Fibroblast of villous mesenchyme (primary cell): ENCODE measurements at regions not wholly inside any gene's neighbourhood (a gene's known extent, or its start where the extent isn't known, plus 50 kb on each side); places are given as distances from the start of the nearest gene placed in this dataset.

Experiments
- DNase-seq: peaks from one replicate; pipeline ENCODE4 v3.0.0-alpha.2; 2010; ENCODE audit warnings: low read depth
- H3K4me3 ChIP-seq: 2 replicates; pipeline ENCODE4 v1.5.1; 2011; ENCODE audit warnings: low read depth, mild to moderate bottlenecking, low read length
- TF ChIP-seq, protein P1 (sequence below): IDR thresholded peaks from 2 replicates; pipeline ENCODE4 v1.5.1; 2012; ENCODE audit warnings: low read depth, mild to moderate bottlenecking, low read length; ENCODE audit not compliant: insufficient read depth

- H3K4me3 ChIP-seq, result no peak overlapping the region
- DNase-seq, result no peak
- TF ChIP-seq, protein P1, sequence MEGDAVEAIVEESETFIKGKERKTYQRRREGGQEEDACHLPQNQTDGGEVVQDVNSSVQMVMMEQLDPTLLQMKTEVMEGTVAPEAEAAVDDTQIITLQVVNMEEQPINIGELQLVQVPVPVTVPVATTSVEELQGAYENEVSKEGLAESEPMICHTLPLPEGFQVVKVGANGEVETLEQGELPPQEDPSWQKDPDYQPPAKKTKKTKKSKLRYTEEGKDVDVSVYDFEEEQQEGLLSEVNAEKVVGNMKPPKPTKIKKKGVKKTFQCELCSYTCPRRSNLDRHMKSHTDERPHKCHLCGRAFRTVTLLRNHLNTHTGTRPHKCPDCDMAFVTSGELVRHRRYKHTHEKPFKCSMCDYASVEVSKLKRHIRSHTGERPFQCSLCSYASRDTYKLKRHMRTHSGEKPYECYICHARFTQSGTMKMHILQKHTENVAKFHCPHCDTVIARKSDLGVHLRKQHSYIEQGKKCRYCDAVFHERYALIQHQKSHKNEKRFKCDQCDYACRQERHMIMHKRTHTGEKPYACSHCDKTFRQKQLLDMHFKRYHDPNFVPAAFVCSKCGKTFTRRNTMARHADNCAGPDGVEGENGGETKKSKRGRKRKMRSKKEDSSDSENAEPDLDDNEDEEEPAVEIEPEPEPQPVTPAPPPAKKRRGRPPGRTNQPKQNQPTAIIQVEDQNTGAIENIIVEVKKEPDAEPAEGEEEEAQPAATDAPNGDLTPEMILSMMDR, result no peak
Measured at GRCh38 chr5:8134609-8135008, 265.7 kb downstream of the MTRR start.

GRCh38 chr5:8135742-8136141 is 266.8 kb downstream of the MTRR start:
- H3K4me3 ChIP-seq, result no peak overlapping the region
- no peak for DNase-seq
- TF ChIP-seq, protein P1, result no peak

- H3K4me3 ChIP-seq, result no peak overlapping the region
- TF ChIP-seq, protein P1, result no peak
- no peak for DNase-seq
Measured at GRCh38 chr5:8136271-8136670, 267.3 kb downstream of the MTRR start.

GRCh38 chr5:8137941-8138550 is 269.1 kb downstream of the MTRR start:
- TF ChIP-seq, protein P1, result no peak
- H3K4me3 ChIP-seq, result no peak overlapping the region
- DNase-seq, result no peak

DNA sequence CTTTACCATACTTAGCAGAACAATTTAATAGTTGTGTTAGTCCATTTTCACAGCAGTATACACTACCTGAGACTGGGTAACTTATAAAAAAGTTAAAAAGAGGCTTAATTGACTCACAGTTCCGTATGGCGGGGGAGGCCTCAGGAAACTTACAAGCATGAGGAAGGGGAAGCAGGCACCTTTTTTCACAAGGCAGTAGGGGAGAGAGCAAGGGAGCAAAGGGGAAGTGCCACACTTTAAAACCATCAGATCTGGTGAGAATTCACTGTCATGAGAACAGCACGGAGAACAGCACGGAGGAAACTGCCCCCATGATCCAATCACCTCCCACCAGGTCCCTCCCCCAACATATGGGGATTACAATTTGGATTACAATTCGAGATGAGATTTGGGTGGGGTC is 269.9 kb downstream of the MTRR start:
- TF ChIP-seq, protein P1, result no peak
- no peak for DNase-seq
- no peak overlapping the region for H3K4me3 ChIP-seq

GRCh38 chr5:8150791-8151190 is 281.8 kb downstream of the MTRR start:
- TF ChIP-seq, protein P1, result no peak
- DNase-seq, result no peak
- H3K4me3 ChIP-seq, result no peak overlapping the region

GRCh38 chr5:8156706-8157105 is 287.8 kb downstream of the MTRR start:
- no peak for DNase-seq
- H3K4me3 ChIP-seq, result no peak overlapping the region
- TF ChIP-seq, protein P1, result no peak
